GM23338 (cell line): ENCODE measurements at regions not wholly inside any gene's neighbourhood (a gene's known extent, or its start where the extent isn't known, plus 50 kb on each side); places are given as distances from the start of the nearest gene placed in this dataset.

Source experiments
- EZH2 ChIP-seq: fragments of 200-600 bp; sonication (generic); IDR thresholded peaks from one replicate; pipeline ENCODE4 v1.8.0; 2017; ENCODE audit warnings: antibody characterized with exemption, mild to moderate bottlenecking, low read depth; ENCODE audit not compliant: unreplicated experiment
- EZH2phosphoT487 ChIP-seq: fragments of 200-600 bp; sonication (generic); IDR thresholded peaks from one replicate; pipeline ENCODE4 v1.8.1; 2018; ENCODE audit warnings: antibody characterized with exemption; ENCODE audit not compliant: unreplicated experiment
- JUNB ChIP-seq: IDR thresholded peaks from one replicate; pipeline ENCODE4 v1.6.1; 2016; ENCODE audit warnings: antibody characterized with exemption; ENCODE audit not compliant: unreplicated experiment
- POLR2AphosphoS5 ChIP-seq: IDR thresholded peaks from 2 replicates; pipeline ENCODE4 v1.6.1; 2016; ENCODE audit warnings: antibody characterized with exemption, low read depth
- ZNF114 ChIP-seq: fragments of 250-450 bp; sonication (Bioruptor Pico); IDR thresholded peaks from 2 replicates; pipeline ENCODE4 v1.5.0; 2020; ENCODE audit warnings: mild to moderate bottlenecking, moderate library complexity
- TF ChIP-seq, protein P1 (sequence below), 2 experiments: fragments of 200-600 bp in 1 of 2; sonication (generic) in 1 of 2; conservative IDR thresholded peaks; 2 replicates each; pipeline versions ENCODE4 v1.5.1 to v1.6.1; 2016 to 2017; ENCODE audit warnings: antibody characterized with exemption in 2 of 2, low read depth in 2 of 2, mild to moderate bottlenecking in 2 of 2, moderate library complexity in 1 of 2

DNA sequence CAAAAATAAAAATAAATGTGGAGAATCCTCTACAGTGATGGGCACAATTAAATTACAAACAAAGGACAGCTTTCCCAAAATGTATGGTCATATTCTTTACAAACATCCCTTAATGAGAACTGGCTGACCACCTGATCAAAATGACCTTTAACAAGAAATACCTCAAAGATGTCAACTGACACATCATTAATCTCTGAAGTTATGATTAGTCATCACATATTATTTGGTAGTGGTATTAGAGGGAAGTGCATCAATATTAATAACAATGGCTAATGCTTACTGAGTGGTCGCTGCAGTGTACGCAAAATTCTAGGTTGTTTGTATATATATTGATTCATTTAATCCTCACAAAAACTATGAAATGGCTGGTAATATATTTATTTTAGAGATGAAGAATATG, 340.6 kb downstream of the GJA1 start:
- TF ChIP-seq, protein P1, sequence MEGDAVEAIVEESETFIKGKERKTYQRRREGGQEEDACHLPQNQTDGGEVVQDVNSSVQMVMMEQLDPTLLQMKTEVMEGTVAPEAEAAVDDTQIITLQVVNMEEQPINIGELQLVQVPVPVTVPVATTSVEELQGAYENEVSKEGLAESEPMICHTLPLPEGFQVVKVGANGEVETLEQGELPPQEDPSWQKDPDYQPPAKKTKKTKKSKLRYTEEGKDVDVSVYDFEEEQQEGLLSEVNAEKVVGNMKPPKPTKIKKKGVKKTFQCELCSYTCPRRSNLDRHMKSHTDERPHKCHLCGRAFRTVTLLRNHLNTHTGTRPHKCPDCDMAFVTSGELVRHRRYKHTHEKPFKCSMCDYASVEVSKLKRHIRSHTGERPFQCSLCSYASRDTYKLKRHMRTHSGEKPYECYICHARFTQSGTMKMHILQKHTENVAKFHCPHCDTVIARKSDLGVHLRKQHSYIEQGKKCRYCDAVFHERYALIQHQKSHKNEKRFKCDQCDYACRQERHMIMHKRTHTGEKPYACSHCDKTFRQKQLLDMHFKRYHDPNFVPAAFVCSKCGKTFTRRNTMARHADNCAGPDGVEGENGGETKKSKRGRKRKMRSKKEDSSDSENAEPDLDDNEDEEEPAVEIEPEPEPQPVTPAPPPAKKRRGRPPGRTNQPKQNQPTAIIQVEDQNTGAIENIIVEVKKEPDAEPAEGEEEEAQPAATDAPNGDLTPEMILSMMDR (conservative IDR thresholded peaks at IDR 0.05; ENCODE audit: low read depth in 2 of 2): no peak
- TF ChIP-seq EZH2: no peak
- TF ChIP-seq EZH2phosphoT487: no peak
- no peak for TF ChIP-seq ZNF114 (CRISPR knock-in tag)
- TF ChIP-seq JUNB: no peak
- TF ChIP-seq POLR2AphosphoS5: no peak
